Prostate gland (tissue), 2 donors: ENCODE measurements at regions not wholly inside any gene's neighbourhood (a gene's known extent, or its start where the extent isn't known, plus 50 kb on each side); places are given as distances from the start of the nearest gene placed in this dataset.

Experiments used
- POLR2A ChIP-seq: fragments of 450-650 bp; IDR thresholded peaks from one replicate; pipeline ENCODE4 v1.6.1; 2016; ENCODE audit warnings: antibody characterized with exemption, mild to moderate bottlenecking
- TF ChIP-seq, protein P1 (sequence below), 4 experiments: fragments of 200-600 bp in 2 of 4; fragments of 450-650 bp in 2 of 4; sonication (generic) in 2 of 4; IDR thresholded peaks; 1 replicate in 3 of 4; 2 replicates in 1 of 4; pipeline ENCODE4 v1.5.1; 2016 to 2019; ENCODE audit warnings: antibody characterized with exemption in 4 of 4, mild to moderate bottlenecking in 2 of 4, moderate library complexity in 2 of 4

- TF ChIP-seq, protein P1, sequence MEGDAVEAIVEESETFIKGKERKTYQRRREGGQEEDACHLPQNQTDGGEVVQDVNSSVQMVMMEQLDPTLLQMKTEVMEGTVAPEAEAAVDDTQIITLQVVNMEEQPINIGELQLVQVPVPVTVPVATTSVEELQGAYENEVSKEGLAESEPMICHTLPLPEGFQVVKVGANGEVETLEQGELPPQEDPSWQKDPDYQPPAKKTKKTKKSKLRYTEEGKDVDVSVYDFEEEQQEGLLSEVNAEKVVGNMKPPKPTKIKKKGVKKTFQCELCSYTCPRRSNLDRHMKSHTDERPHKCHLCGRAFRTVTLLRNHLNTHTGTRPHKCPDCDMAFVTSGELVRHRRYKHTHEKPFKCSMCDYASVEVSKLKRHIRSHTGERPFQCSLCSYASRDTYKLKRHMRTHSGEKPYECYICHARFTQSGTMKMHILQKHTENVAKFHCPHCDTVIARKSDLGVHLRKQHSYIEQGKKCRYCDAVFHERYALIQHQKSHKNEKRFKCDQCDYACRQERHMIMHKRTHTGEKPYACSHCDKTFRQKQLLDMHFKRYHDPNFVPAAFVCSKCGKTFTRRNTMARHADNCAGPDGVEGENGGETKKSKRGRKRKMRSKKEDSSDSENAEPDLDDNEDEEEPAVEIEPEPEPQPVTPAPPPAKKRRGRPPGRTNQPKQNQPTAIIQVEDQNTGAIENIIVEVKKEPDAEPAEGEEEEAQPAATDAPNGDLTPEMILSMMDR (IDR thresholded peaks at IDR 0.05), result no peak
- no peak for TF ChIP-seq POLR2A
Measured at GRCh38 chr2:192253692-192254091, 59.0 kb upstream of the TMEFF2 start.
